AG09309 (cell line): ENCODE measurements at regions not wholly inside any gene's neighbourhood (a gene's known extent, or its start where the extent isn't known, plus 50 kb on each side); places are given as distances from the start of the nearest gene placed in this dataset.

Experiments
- DNase-seq: peaks from one replicate; pipeline ENCODE4 v3.0.0-alpha.2; 2010; ENCODE audit warnings: low read depth
- H3K4me3 ChIP-seq: 2 replicates; pipeline ENCODE4 v1.5.1; 2011; ENCODE audit warnings: mild to moderate bottlenecking, low read depth, low read length, moderate library complexity; ENCODE audit not compliant: control insufficient read depth
- CTCF ChIP-seq: IDR thresholded peaks from 2 replicates; pipeline ENCODE4 v1.5.1; 2011; ENCODE audit warnings: mild to moderate bottlenecking, low read depth, low read length, inconsistent platforms; ENCODE audit not compliant: insufficient read depth, control insufficient read depth; ENCODE audit errors: missing control alignments

GRCh38 chr12:46457958-46458357 is 85.4 kb upstream of the SLC38A2 start:
- DNase-seq: no peak
- H3K4me3 ChIP-seq: no peak overlapping the region
- no peak for TF ChIP-seq CTCF

GRCh38 chr12:46456356-46457334 is 84.1 kb upstream of the SLC38A2 start:
- TF ChIP-seq CTCF: no peak
- no peak overlapping the region for H3K4me3 ChIP-seq
- no peak for DNase-seq

- TF ChIP-seq CTCF: no peak
- DNase-seq: no peak
- H3K4me3 ChIP-seq: no peak overlapping the region
These were observed 83.2 kb upstream of the SLC38A2 start for GRCh38 chr12:46455648-46456352.

GRCh38 chr12:46454981-46455380 is 82.4 kb upstream of the SLC38A2 start:
- H3K4me3 ChIP-seq: no peak overlapping the region
- no peak for DNase-seq
- no peak for TF ChIP-seq CTCF

GRCh38 chr12:46453428-46453827 is 80.9 kb upstream of the SLC38A2 start:
- no peak for TF ChIP-seq CTCF
- no peak for DNase-seq
- no peak overlapping the region for H3K4me3 ChIP-seq

GRCh38 chr12:46452776-46453175 is 80.2 kb upstream of the SLC38A2 start:
- H3K4me3 ChIP-seq: no peak overlapping the region
- DNase-seq: no peak
- TF ChIP-seq CTCF: no peak
